GM19452 (cell line): ENCODE measurements at regions not wholly inside any gene's neighbourhood (a gene's known extent, or its start where the extent isn't known, plus 50 kb on each side); places are given as distances from the start of the nearest gene placed in this dataset.

ENCODE experiments used
- ATAC-seq: cut with Tn5 transposase; IDR thresholded peaks from one replicate; pipeline ENCODE4 v1.9.1; 2021; ENCODE audit not compliant: unreplicated experiment

- no peak for ATAC-seq
These were observed 336.8 kb upstream of the MANEA start for GRCh38 chr6:95240514-95240913.

GRCh38 chr6:95242560-95242959 lies 334.8 kb upstream of the MANEA start:
- no peak for ATAC-seq

GRCh38 chr6:95243053-95243452 lies 334.3 kb upstream of the MANEA start:
- ATAC-seq: no peak

GRCh38 chr6:95244751-95245150 lies 332.6 kb upstream of the MANEA start:
- ATAC-seq: no peak

GRCh38 chr6:95248499-95248898 lies 328.8 kb upstream of the MANEA start:
- ATAC-seq: no peak

- no peak for ATAC-seq
These were observed 328.2 kb upstream of the MANEA start for GRCh38 chr6:95249175-95249574.

GRCh38 chr6:95249661-95250060 lies 327.7 kb upstream of the MANEA start:
- no peak for ATAC-seq

- ATAC-seq: no peak
These were observed 313.5 kb upstream of the MANEA start for GRCh38 chr6:95263840-95264239.

GRCh38 chr6:95266537-95267258 lies 310.6 kb upstream of the MANEA start:
- ATAC-seq: no peak

- no peak for ATAC-seq
These were observed 302.6 kb upstream of the MANEA start for GRCh38 chr6:95274686-95275235.

- ATAC-seq: no peak
These were observed 297.7 kb upstream of the MANEA start for GRCh38 chr6:95279616-95280015.

- no peak for ATAC-seq
These were observed 296.6 kb upstream of the MANEA start for GRCh38 chr6:95280686-95281273.

GRCh38 chr6:95285881-95286280 lies 291.5 kb upstream of the MANEA start:
- no peak for ATAC-seq

GRCh38 chr6:95286874-95287273 lies 290.5 kb upstream of the MANEA start:
- no peak for ATAC-seq

GRCh38 chr6:95288251-95288650 lies 289.1 kb upstream of the MANEA start:
- no peak for ATAC-seq

GRCh38 chr6:95292011-95292410 lies 285.3 kb upstream of the MANEA start:
- ATAC-seq: no peak

- no peak for ATAC-seq
These were observed 284.1 kb upstream of the MANEA start for GRCh38 chr6:95293257-95293656.

- no peak for ATAC-seq
These were observed 283.3 kb upstream of the MANEA start for GRCh38 chr6:95294043-95294442.

- no peak for ATAC-seq
These were observed 267.8 kb upstream of the MANEA start for GRCh38 chr6:95309545-95309944.

- no peak for ATAC-seq
These were observed 259.2 kb upstream of the MANEA start for GRCh38 chr6:95318137-95318536.

- no peak for ATAC-seq
These were observed 256.2 kb upstream of the MANEA start for GRCh38 chr6:95321126-95321525.

- no peak for ATAC-seq
These were observed 251.4 kb upstream of the MANEA start for GRCh38 chr6:95325916-95326315.

- ATAC-seq: no peak
These were observed 249.1 kb upstream of the MANEA start for GRCh38 chr6:95328231-95328630.
